Memory B cell (primary cell): ENCODE measurements at regions not wholly inside any gene's neighbourhood (a gene's known extent, or its start where the extent isn't known, plus 50 kb on each side); places are given as distances from the start of the nearest gene placed in this dataset.

ENCODE experiments used
- ATAC-seq: fragments of 150-1000 bp; cut with Tn5 transposase; 2 replicates; pipeline ENCODE4 v1.10.0; 2021; ENCODE audit warnings: low read depth, mild to moderate bottlenecking, moderate library complexity
- DNase-seq, 2 donors: peaks; one replicate each; pipeline ENCODE4 v3.0.0; 2022; ENCODE audit warnings: low spot score in 2 of 2
- H3K27ac Mint-ChIP-seq: one replicate; pipeline ENCODE4 v1.8.0; 2022; ENCODE audit warnings: mild to moderate bottlenecking, moderate library complexity, mixed read lengths
- H3K27me3 Mint-ChIP-seq: one replicate; pipeline ENCODE4 v1.8.0; 2022; ENCODE audit warnings: mixed read lengths
- H3K36me3 Mint-ChIP-seq: one replicate; pipeline ENCODE4 v1.8.0; 2022; ENCODE audit warnings: mild to moderate bottlenecking, mixed read lengths
- H3K4me1 Mint-ChIP-seq: one replicate; pipeline ENCODE4 v1.8.0; 2022; ENCODE audit warnings: mixed read lengths
- H3K4me3 Mint-ChIP-seq: one replicate; pipeline ENCODE4 v1.8.0; 2022; ENCODE audit warnings: mild to moderate bottlenecking, moderate library complexity, mixed read lengths
- H3K9me3 Mint-ChIP-seq: one replicate; pipeline ENCODE4 v1.8.0; 2022; ENCODE audit warnings: mixed read lengths

DNA sequence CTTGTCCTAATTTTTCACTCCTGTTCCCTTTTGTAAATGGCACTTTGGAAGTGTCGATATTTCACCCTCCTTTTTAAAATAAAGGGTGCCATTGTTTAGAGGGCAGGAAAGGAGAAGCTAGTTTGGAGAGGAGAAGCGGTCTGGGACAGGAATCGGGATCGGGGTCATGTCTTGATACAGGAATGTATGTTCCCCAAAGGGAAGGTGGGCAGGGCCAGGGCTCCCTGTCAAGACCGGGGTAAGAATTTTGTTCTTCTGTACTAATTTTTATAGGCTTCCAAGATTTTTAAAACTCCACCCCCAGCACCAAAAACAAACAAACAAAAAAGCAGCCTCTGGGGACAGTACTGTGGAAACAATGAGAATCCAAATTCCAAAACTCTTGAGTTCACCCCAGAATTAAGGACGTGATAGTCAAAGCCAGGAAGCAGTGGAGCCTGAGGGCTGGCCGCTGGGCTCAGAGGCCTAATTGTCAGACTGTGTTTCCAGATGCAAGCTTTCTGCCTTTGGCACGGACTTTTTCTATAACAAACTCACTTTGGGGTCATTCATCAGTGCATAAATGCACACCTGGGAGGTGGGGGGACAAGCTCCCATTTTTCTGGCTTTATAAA lies 250.4 kb upstream of the SIX2 start:
- ATAC-seq (no peak), DNase-seq (no peak)
- no peak overlapping the region for H3K27ac Mint-ChIP-seq
- H3K27me3 Mint-ChIP-seq, result peaks cover 15% of the 10 kb centered on the region
- H3K4me1 Mint-ChIP-seq, result peaks cover 6% of the 10 kb centered on the region
- no peak overlapping the region for H3K4me3 Mint-ChIP-seq
- no peaks in the 10 kb centered on the region for H3K36me3 Mint-ChIP-seq
- no peaks in the 10 kb centered on the region for H3K9me3 Mint-ChIP-seq

DNA sequence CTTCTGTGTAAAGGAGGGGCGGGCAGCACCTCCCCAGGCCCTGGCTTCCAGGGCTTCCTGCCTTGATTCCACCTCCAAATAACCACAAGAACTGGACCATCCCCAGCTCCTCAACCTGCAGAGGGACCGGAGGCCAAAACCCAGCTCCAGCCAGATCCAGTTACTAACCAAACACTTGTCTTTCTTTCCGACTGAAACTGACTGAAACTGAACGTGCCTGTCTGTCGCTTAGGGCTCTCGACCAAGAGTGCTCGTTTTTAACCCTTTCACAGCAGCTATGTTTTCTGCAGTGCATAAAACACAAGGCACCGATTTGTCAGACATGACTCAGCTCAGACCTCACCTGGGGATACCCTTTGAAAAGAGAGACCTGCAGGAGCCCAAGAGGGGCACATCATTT lies 249.9 kb upstream of the SIX2 start:
- H3K4me3 Mint-ChIP-seq, result no peak overlapping the region
- DNase-seq (no peak), ATAC-seq (no peak)
- no peaks in the 10 kb centered on the region for H3K9me3 Mint-ChIP-seq
- peaks cover 13% of the 10 kb centered on the region for H3K27me3 Mint-ChIP-seq
- no peaks in the 10 kb centered on the region for H3K36me3 Mint-ChIP-seq
- H3K27ac Mint-ChIP-seq, result no peak overlapping the region
- H3K4me1 Mint-ChIP-seq, result peaks cover 6% of the 10 kb centered on the region

DNA sequence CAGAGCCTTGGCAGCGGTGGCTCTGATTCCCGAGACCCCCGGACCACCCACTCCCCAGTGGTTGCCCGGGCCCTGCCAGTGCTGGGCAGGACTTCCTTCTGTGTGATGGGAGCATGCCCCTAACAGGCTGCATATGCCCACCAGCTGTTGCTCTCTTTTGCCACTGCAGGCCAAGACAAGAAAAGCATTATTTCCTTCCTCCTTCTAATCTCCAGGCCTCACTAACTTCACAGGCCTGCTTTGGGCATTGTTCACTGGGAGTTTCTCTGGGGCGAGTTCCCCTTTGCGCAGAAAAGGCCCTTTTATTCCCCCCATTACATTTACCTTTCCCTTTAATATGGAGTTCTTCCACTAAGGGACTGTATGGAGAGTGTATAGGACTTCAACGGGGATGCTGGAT lies 249.1 kb upstream of the SIX2 start:
- H3K4me1 Mint-ChIP-seq, result peaks cover 6% of the 10 kb centered on the region
- DNase-seq (no peak), ATAC-seq (no peak)
- peaks cover 11% of the 10 kb centered on the region for H3K27me3 Mint-ChIP-seq
- H3K9me3 Mint-ChIP-seq, result no peaks in the 10 kb centered on the region
- no peaks in the 10 kb centered on the region for H3K36me3 Mint-ChIP-seq
- H3K4me3 Mint-ChIP-seq, result no peak overlapping the region
- H3K27ac Mint-ChIP-seq, result no peak overlapping the region

DNA sequence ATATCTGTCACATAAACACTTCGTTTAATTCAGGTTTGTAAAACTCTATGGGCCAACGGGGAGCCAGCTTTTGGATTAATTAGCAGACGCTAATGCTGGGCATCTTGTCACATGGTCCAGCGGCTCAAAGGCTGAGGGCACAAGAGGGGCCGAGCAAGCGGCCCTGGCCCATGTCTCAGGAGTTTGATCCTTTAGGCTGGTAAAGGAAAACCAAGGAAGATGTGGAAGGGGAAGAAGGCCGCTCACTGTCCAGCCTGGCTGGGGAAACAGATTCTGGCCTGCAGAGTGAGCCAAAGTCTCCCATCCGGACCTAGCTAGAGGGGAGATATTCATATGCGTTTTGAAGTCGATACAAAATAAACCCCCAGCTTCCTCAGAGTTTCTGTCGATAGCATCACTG lies 248.6 kb upstream of the SIX2 start:
- Mint-ChIP-seq H3K4me1 (peaks cover 4% of the 10 kb centered on the region), H3K36me3 (no peaks in the 10 kb centered on the region), H3K27ac (no peak overlapping the region), H3K27me3 (peaks cover 8% of the 10 kb centered on the region), H3K4me3 (no peak overlapping the region), H3K9me3 (no peaks in the 10 kb centered on the region)
- DNase-seq, result no peak
- no peak for ATAC-seq

DNA sequence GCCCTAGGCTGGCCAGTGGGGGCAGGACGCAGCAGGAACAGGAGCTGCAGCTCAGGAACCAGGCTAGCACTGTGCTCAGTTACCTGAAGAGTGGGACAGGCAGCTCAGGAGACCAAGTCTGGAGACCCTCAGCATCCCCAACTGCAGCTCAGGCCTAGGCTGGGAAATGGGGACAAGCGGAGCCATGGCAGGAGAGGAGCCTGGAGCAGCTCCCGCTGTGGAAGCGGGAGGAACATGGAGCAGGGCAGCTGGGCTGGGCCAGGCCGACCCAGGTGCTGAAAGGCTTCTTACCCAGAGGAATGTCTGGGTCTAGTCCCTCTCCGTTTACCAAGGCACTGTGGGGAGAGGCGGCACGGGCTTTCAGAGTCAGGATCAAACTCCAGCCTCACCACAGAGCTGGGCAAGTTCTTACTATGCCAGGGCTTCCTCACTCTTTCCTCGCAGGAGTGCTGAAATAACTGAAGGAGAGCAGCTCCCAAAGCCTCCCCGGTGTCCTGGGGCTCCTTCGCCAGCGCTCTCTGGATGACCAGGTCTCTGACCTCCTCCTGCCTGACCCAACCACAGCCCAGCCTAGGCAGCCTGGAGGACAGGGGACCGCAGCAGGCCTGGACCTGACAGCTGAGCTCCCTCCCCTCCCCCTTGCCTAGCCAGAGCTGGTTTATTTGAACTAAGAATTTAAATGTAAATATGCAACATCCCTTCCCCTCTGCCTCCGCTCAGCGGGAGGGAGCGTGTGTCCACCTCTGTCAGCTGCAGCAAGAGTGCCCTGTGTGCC lies 247.8 kb upstream of the SIX2 start:
- Mint-ChIP-seq H3K27ac (no peak overlapping the region), H3K36me3 (no peaks in the 10 kb centered on the region), H3K4me3 (no peak overlapping the region), H3K9me3 (no peaks in the 10 kb centered on the region), H3K4me1 (no peaks in the 10 kb centered on the region), H3K27me3 (peaks cover 3% of the 10 kb centered on the region)
- ATAC-seq, result no peak
- DNase-seq, result no peak

DNA sequence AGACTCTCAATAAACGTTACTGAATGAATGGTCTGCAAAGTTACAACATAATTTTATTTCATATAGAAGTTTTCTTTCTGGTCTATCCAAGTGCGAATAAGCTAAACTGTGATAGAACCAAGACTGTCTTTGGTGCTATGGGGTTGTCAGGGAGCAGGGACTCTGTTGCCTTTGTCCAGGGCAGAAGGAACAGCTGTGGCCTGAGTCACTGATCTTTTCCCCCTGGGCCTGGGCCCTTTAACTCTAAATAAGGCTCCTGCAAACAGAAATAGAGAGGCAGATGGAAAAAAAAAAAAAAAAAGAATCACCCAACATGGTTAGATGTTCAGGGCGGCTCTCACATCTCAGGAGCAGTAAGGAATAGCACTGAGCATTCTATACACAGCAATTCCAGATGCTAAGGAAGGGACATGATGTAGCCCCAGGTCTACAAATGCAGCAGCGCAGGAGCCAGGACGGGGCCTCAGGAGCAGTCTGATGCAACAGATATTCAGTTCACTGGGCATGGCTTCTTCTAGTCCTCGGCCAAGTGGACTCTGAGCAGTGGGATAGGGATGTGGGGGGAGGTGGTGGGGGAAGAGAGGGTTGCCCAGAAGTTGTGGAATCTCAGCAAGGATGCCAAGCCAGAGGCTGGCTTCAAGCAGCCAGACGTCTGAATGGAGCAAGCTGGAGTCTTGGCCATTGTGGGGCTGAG lies 247.1 kb upstream of the SIX2 start:
- Mint-ChIP-seq H3K4me1 (no peaks in the 10 kb centered on the region), H3K9me3 (no peaks in the 10 kb centered on the region)
- no peak for ATAC-seq

DNA sequence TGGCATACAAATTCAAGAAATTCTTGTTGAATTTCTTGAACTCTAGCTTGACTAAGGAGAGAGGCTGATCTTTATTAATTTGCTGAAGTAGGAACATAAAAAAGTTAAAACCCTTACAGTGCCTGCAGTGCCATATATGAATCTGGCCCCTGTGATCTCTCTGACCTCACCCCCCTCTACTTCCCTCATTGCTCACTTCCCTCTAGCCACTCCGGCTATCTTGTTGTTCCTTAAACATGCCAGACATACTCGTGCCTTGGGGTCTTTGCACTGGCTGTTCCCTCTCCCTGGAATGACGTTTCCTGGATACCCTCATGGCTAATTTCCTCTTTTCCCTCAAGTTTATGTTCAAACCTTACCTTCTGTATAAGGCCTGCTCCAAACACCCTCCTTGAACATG lies 246.3 kb upstream of the SIX2 start:
- DNase-seq, result no peak
- Mint-ChIP-seq H3K4me3 (no peak overlapping the region), H3K36me3 (no peaks in the 10 kb centered on the region), H3K27me3 (peaks cover 6% of the 10 kb centered on the region), H3K4me1 (no peaks in the 10 kb centered on the region), H3K27ac (no peak overlapping the region), H3K9me3 (no peaks in the 10 kb centered on the region)
- ATAC-seq, result no peak

More for the DNA sequence above, 247.1 kb upstream of the SIX2 start:
- Mint-ChIP-seq H3K27me3 (peaks cover 6% of the 10 kb centered on the region), H3K4me3 (no peak overlapping the region), H3K36me3 (no peaks in the 10 kb centered on the region), H3K27ac (no peak overlapping the region)
- DNase-seq, result no peak

DNA sequence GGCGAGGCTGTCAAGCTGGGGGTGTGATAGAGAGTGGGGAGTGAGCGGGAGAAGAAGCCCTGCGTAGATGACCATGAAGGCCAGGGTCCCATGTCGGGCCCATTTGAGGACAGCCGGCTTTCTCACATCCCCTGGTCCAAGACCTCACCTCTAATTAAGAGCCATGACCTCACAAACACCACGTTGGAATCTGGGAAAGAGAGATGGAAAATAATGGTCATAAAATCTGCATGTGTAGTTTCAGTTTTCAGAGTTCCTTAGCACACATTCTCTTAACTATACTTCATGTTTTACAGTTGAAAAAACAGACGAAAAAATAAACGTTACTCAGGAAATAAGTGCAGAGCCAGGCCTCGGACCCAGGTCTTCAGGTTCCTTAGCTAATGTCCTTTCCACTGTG lies 244.8 kb upstream of the SIX2 start:
- ATAC-seq, result no peak
- Mint-ChIP-seq H3K36me3 (no peaks in the 10 kb centered on the region), H3K9me3 (peaks cover 3% of the 10 kb centered on the region)

DNA sequence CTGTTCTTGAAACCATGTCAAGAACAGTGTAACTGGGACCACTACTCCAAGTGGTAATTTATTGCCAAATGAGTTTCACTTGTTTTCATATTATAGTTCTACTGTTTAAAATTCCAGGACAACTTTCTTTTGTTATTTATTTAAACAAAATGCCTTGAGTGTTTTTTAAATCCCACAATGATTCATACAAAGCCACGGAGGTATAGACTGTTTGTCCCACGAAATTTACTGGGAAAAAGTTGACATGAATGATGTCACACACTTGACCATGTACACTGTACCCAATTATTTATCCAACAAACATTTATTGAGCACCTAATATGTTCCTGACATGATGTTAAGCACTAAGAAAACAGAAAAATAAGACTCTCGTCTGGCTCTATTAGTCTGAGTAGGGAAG lies 243.9 kb upstream of the SIX2 start:
- no peak for ATAC-seq
- no peaks in the 10 kb centered on the region for H3K36me3 Mint-ChIP-seq
- no peak overlapping the region for H3K27ac Mint-ChIP-seq

More for the DNA sequence above, 244.8 kb upstream of the SIX2 start:
- Mint-ChIP-seq H3K4me1 (no peaks in the 10 kb centered on the region), H3K27ac (no peak overlapping the region), H3K27me3 (peaks cover 11% of the 10 kb centered on the region), H3K4me3 (no peak overlapping the region)
- no peak for DNase-seq

DNA sequence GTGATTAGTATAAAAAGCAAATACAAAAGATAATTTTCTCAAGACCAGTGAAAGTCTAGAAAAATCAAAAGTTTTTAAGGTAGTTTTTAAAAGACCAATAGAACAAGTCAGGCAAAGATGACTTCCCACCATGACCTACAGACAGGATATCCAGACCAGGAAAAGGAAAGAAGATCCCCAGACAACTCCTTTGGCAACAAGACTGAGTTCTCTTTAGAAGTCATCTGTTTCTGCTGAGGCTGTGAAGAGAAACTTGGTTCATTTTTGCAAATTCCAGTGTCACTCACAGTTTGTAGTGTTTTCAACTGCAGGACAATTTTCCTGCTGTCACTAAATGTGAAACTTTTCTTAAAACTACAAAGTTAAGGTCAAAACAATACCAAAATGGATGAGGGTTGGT lies 240.9 kb upstream of the SIX2 start:
- peaks cover 3% of the 10 kb centered on the region for H3K9me3 Mint-ChIP-seq
- no peaks in the 10 kb centered on the region for H3K4me1 Mint-ChIP-seq
- no peak for DNase-seq
- H3K4me3 Mint-ChIP-seq, result no peak overlapping the region
- H3K27me3 Mint-ChIP-seq, result peaks cover 9% of the 10 kb centered on the region
- no peak overlapping the region for H3K27ac Mint-ChIP-seq
- no peak for ATAC-seq
- H3K36me3 Mint-ChIP-seq, result no peaks in the 10 kb centered on the region

More for the DNA sequence above, 243.9 kb upstream of the SIX2 start:
- peaks cover 3% of the 10 kb centered on the region for H3K9me3 Mint-ChIP-seq
- no peaks in the 10 kb centered on the region for H3K4me1 Mint-ChIP-seq
- H3K4me3 Mint-ChIP-seq, result no peak overlapping the region
- no peak for DNase-seq
- peaks cover 10% of the 10 kb centered on the region for H3K27me3 Mint-ChIP-seq

DNA sequence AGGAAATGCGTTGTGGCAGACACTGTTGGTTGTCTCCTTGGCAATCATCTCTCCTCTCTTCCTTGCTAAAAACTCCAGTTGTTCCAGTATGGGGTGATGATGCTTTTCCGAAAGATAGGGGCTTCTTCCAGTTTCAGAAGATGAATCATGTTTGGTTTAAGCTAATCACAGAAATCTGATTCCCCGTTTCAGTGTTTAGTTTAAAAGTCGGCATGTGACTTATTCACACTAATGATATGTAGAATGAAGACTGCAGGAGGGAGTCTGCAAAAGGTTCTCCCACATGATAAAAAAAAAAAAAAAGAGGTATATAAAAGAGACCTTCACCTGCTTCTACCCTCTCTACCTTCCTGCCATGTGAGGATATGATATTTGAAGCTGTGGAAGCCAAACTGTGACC lies 239.0 kb upstream of the SIX2 start:
- no peak for DNase-seq

DNA sequence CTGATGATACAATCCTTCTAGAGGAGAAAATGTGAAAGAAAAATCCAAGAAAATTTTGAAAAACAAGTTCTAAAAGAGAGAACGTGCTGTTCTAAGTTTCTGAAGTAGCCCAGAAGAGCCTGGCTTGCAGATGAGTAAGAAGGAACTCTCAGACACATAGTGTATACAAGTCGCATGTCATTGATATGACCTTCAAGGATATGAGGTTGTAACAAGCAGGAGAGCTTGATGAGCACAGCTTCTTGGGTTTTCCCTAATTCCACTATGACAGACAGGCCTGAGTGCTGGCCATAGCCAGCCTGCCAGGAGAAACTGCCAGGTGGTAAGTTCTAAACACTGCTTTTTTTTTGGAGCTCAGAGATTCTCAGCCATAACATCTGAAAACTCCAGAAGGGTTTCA lies 235.7 kb upstream of the SIX2 start:
- ATAC-seq, result no peak
- peaks cover 3% of the 10 kb centered on the region for H3K9me3 Mint-ChIP-seq
- no peaks in the 10 kb centered on the region for H3K36me3 Mint-ChIP-seq
- H3K4me1 Mint-ChIP-seq, result no peaks in the 10 kb centered on the region
- H3K27me3 Mint-ChIP-seq, result peaks cover 8% of the 10 kb centered on the region
- no peak overlapping the region for H3K4me3 Mint-ChIP-seq
- DNase-seq, result no peak
- no peak overlapping the region for H3K27ac Mint-ChIP-seq

More for the DNA sequence above, 239.0 kb upstream of the SIX2 start:
- H3K27ac Mint-ChIP-seq, result no peak overlapping the region
- no peaks in the 10 kb centered on the region for H3K36me3 Mint-ChIP-seq
- H3K9me3 Mint-ChIP-seq, result peaks cover 3% of the 10 kb centered on the region
- H3K4me1 Mint-ChIP-seq, result no peaks in the 10 kb centered on the region
- H3K4me3 Mint-ChIP-seq, result no peak overlapping the region
- no peak for ATAC-seq
- H3K27me3 Mint-ChIP-seq, result peaks cover 9% of the 10 kb centered on the region

DNA sequence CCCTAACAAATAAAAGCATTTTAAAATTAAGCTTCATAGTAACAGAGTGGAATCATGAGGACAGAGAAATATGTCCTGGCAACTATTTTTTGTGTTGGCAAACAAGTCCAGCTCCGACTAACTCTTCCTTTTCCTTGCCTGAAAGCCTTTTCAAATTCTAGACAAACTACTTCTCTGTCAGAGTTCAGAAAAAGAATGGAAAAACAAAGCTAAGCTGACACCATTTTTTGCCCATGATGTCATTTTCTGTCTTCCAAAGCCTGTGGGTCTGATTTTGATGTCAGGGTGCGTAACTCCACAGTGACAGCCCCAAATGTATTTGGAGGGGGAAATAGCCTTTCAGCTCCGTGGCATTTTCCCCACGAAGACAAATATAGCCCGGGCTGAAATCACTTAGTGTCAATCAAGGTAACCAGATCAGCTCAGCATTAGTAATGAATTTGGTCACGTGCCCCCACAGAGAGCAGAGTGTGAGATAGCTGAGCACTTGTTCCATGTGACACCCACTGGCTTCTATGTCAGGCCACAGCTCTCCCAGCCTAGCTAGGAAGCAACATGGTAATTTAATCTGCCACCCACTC lies 233.0 kb upstream of the SIX2 start:
- peaks cover 3% of the 10 kb centered on the region for H3K27me3 Mint-ChIP-seq
- H3K27ac Mint-ChIP-seq, result no peak overlapping the region
- no peaks in the 10 kb centered on the region for H3K4me1 Mint-ChIP-seq
- H3K9me3 Mint-ChIP-seq, result no peaks in the 10 kb centered on the region
- DNase-seq (no peak), ATAC-seq (no peak)
- no peak overlapping the region for H3K4me3 Mint-ChIP-seq
- no peaks in the 10 kb centered on the region for H3K36me3 Mint-ChIP-seq

DNA sequence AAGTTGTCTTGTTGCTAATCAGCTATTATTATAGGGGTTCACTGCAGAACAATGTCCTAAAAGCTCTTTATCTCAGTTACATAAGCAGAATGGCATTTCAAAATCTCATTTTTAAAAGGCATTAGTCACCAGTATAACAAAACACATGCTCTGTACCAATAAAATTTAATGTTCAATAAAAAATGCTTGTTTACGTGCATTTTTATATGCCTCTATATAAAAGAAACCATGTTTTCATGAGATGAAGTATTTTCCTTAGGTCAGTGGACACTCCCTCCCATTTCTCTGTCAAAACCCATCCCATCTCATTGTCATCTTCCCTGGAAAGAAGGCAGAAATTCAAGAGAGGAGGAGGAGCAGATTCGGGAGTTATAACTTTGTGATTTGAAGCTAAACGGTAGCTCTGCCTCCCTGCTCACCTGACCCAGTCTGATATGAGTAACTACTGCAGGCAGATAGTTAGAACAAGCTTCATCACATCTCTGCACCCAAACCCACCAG lies 231.9 kb upstream of the SIX2 start:
- Mint-ChIP-seq H3K27ac (no peak overlapping the region), H3K4me1 (peaks cover 3% of the 10 kb centered on the region), H3K36me3 (no peaks in the 10 kb centered on the region), H3K4me3 (no peak overlapping the region), H3K27me3 (peaks cover 7% of the 10 kb centered on the region), H3K9me3 (no peaks in the 10 kb centered on the region)
- no peak for DNase-seq
- no peak for ATAC-seq
